NCI-H187 treated with DMSO at 0.1 percent for 48 hours (cell line): ENCODE measurements at regions not wholly inside any gene's neighbourhood (a gene's known extent, or its start where the extent isn't known, plus 50 kb on each side); places are given as distances from the start of the nearest gene placed in this dataset.
"Not testable (repeated sequence)": the region's sequence is repeated elsewhere in the genome, so short reads cannot be mapped to it uniquely, and the experiment has no call there.

ENCODE experiments used
- DNase-seq: peaks from one replicate; lab custom pipeline; 2025; lab: John Stamatoyannopoulos, UW

GRCh38 chr3:159232966-159233365 lies 431.1 kb downstream of the MFSD1 start:
- DNase-seq = no peak

- no peak for DNase-seq
Measured at GRCh38 chr3:159233734-159234133, 431.9 kb downstream of the MFSD1 start.

GRCh38 chr3:159234306-159234705 lies 432.5 kb downstream of the MFSD1 start:
- no peak for DNase-seq

GRCh38 chr3:159236321-159236720 lies 434.5 kb downstream of the MFSD1 start:
- DNase-seq = no peak

- DNase-seq = no peak
Measured at GRCh38 chr3:159237226-159237625, 435.4 kb downstream of the MFSD1 start.

- DNase-seq = no peak
Measured at GRCh38 chr3:159238646-159239045, 436.8 kb downstream of the MFSD1 start.

- no peak for DNase-seq
Measured at GRCh38 chr3:159239059-159239458, 437.2 kb downstream of the MFSD1 start.

- DNase-seq = no peak
Measured at GRCh38 chr3:159244933-159245332, 443.1 kb downstream of the MFSD1 start.

GRCh38 chr3:159245871-159246270 lies 444.0 kb downstream of the MFSD1 start:
- no peak for DNase-seq

GRCh38 chr3:159246385-159246784 lies 444.5 kb downstream of the MFSD1 start:
- DNase-seq = no peak

GRCh38 chr3:159249472-159250174 lies 447.8 kb downstream of the MFSD1 start:
- DNase-seq = no peak

GRCh38 chr3:159250961-159251360 lies 449.1 kb downstream of the MFSD1 start:
- DNase-seq = no peak

GRCh38 chr3:159252274-159252673 lies 450.4 kb downstream of the MFSD1 start:
- DNase-seq = no peak

- peak; percentile 56 for DNase-seq
Measured at GRCh38 chr3:159252772-159253384, 451.0 kb downstream of the MFSD1 start.

GRCh38 chr3:159253860-159254259 lies 452.0 kb downstream of the MFSD1 start:
- no peak for DNase-seq

- no peak for DNase-seq
Measured at GRCh38 chr3:159257954-159258353, 456.1 kb downstream of the MFSD1 start.

GRCh38 chr3:159258934-159259333 lies 457.1 kb downstream of the MFSD1 start:
- DNase-seq = no peak

- no peak for DNase-seq
Measured at GRCh38 chr3:159260049-159260662, 458.3 kb downstream of the MFSD1 start.

GRCh38 chr3:159261333-159261732 lies 459.5 kb downstream of the MFSD1 start:
- not testable (repeated sequence) for DNase-seq

- DNase-seq = no peak
Measured at GRCh38 chr3:159263750-159264553, 462.1 kb downstream of the MFSD1 start.

- DNase-seq = no peak
Measured at GRCh38 chr3:159265705-159266104, 463.9 kb downstream of the MFSD1 start.

GRCh38 chr3:159266779-159267178 lies 464.9 kb downstream of the MFSD1 start:
- DNase-seq = peak; percentile 28
